HUES64 (cell line): ENCODE measurements at regions not wholly inside any gene's neighbourhood (a gene's known extent, or its start where the extent isn't known, plus 50 kb on each side); places are given as distances from the start of the nearest gene placed in this dataset.

Source experiments
- H3K27ac ChIP-seq: 2 replicates; pipeline ENCODE4 v1.7.0; 2013; ENCODE audit warnings: low read depth, low read length, inconsistent platforms
- H3K27me3 ChIP-seq: 2 replicates; pipeline ENCODE4 v1.6.1; 2013; ENCODE audit warnings: mild to moderate bottlenecking, low read length; ENCODE audit not compliant: insufficient read depth
- H3K36me3 ChIP-seq: 2 replicates; pipeline ENCODE4 v1.6.1; 2013; ENCODE audit warnings: mild to moderate bottlenecking, low read length; ENCODE audit not compliant: insufficient read depth
- H3K4me1 ChIP-seq: 2 replicates; pipeline ENCODE4 v1.6.1; 2013; ENCODE audit warnings: mild to moderate bottlenecking, low read length, moderate library complexity; ENCODE audit not compliant: insufficient read depth
- H3K4me3 ChIP-seq: 2 replicates; pipeline ENCODE4 v1.5.1; 2013; ENCODE audit warnings: mild to moderate bottlenecking, low read length, moderate library complexity
- H3K9ac ChIP-seq: 2 replicates; pipeline ENCODE4 v1.6.1; 2013; ENCODE audit warnings: mild to moderate bottlenecking, low read depth, low read length
- H3K9me3 ChIP-seq: 2 replicates; pipeline ENCODE4 v1.6.1; 2013; ENCODE audit warnings: low read depth, low read length; ENCODE audit not compliant: insufficient read depth
- WGBS: fragments of 150-250, 120-280 bp; methylation state at CpG from one replicate; pipeline ENCODE4 v1.1.7; 2013; ENCODE audit warnings: missing lambda C conversion rate; 5-methylcytosine and 5-hydroxymethylcytosine counted together

GRCh38 chr17:71320009-71320796 lies 800.6 kb upstream of the SOX9 start:
- H3K27me3 ChIP-seq, result no peaks in the 10 kb centered on the region
- H3K36me3 ChIP-seq, result no peaks in the 10 kb centered on the region
- H3K4me1 ChIP-seq, result no peaks in the 10 kb centered on the region
- no peak overlapping the region for H3K27ac ChIP-seq
- H3K9me3 ChIP-seq, result no peaks in the 10 kb centered on the region
- 93% methylated on average over 6 of the region's 6 CpGs for WGBS
- H3K4me3 ChIP-seq, result no peak overlapping the region
- H3K9ac ChIP-seq, result no peak overlapping the region

- no peak overlapping the region for H3K4me3 ChIP-seq
- no peaks in the 10 kb centered on the region for H3K9me3 ChIP-seq
- WGBS, result 100% methylated on average over 1 of the region's 1 CpG
- no peak overlapping the region for H3K27ac ChIP-seq
- H3K9ac ChIP-seq, result no peak overlapping the region
- H3K27me3 ChIP-seq, result no peaks in the 10 kb centered on the region
- no peaks in the 10 kb centered on the region for H3K4me1 ChIP-seq
- no peaks in the 10 kb centered on the region for H3K36me3 ChIP-seq
Observed at GRCh38 chr17:71325117-71325516, 795.7 kb upstream of the SOX9 start.

GRCh38 chr17:71325886-71326285 lies 794.9 kb upstream of the SOX9 start:
- no peaks in the 10 kb centered on the region for H3K4me1 ChIP-seq
- H3K36me3 ChIP-seq, result no peaks in the 10 kb centered on the region
- H3K27me3 ChIP-seq, result no peaks in the 10 kb centered on the region
- WGBS, result 97% methylated on average over 3 of the region's 3 CpGs
- H3K27ac ChIP-seq, result no peak overlapping the region
- H3K9ac ChIP-seq, result no peak overlapping the region
- H3K4me3 ChIP-seq, result no peak overlapping the region
- H3K9me3 ChIP-seq, result no peaks in the 10 kb centered on the region

- H3K27ac ChIP-seq, result no peak overlapping the region
- WGBS, result 71% methylated on average over 4 of the region's 5 CpGs
Observed at GRCh38 chr17:71327376-71328059, 793.3 kb upstream of the SOX9 start.

GRCh38 chr17:71329310-71330098 lies 791.3 kb upstream of the SOX9 start:
- H3K9ac ChIP-seq, result no peak overlapping the region
- H3K27ac ChIP-seq, result no peak overlapping the region
- H3K27me3 ChIP-seq, result no peaks in the 10 kb centered on the region
- no peaks in the 10 kb centered on the region for H3K36me3 ChIP-seq
- no peak overlapping the region for H3K4me3 ChIP-seq
- WGBS, result 86% methylated on average over 5 of the region's 5 CpGs
- H3K4me1 ChIP-seq, result peaks cover 12% of the 10 kb centered on the region
- no peaks in the 10 kb centered on the region for H3K9me3 ChIP-seq

More at GRCh38 chr17:71327376-71328059, 793.3 kb upstream of the SOX9 start:
- Histone ChIP-seq H3K9me3 (no peaks in the 10 kb centered on the region), H3K36me3 (no peaks in the 10 kb centered on the region), H3K4me3 (no peak overlapping the region), H3K4me1 (no peaks in the 10 kb centered on the region), H3K9ac (no peak overlapping the region), H3K27me3 (no peaks in the 10 kb centered on the region)

GRCh38 chr17:71330099-71330375 lies 790.8 kb upstream of the SOX9 start:
- Histone ChIP-seq H3K36me3 (no peaks in the 10 kb centered on the region), H3K9ac (no peak overlapping the region), H3K4me1 (peaks cover 18% of the 10 kb centered on the region), H3K27me3 (no peaks in the 10 kb centered on the region), H3K4me3 (no peak overlapping the region), H3K9me3 (no peaks in the 10 kb centered on the region), H3K27ac (no peak overlapping the region)
- WGBS, result 100% methylated on average over 2 of the region's 2 CpGs

GRCh38 chr17:71331754-71332325 lies 789.0 kb upstream of the SOX9 start:
- no peaks in the 10 kb centered on the region for H3K9me3 ChIP-seq
- no peak overlapping the region for H3K4me3 ChIP-seq
- no peak overlapping the region for H3K27ac ChIP-seq
- H3K27me3 ChIP-seq, result no peaks in the 10 kb centered on the region
- no peaks in the 10 kb centered on the region for H3K36me3 ChIP-seq
- peaks cover 19% of the 10 kb centered on the region for H3K4me1 ChIP-seq
- H3K9ac ChIP-seq, result no peak overlapping the region
- 94% methylated on average over 4 of the region's 5 CpGs for WGBS

- no peak overlapping the region for H3K4me3 ChIP-seq
- 82% methylated on average over 2 of the region's 2 CpGs for WGBS
- H3K9me3 ChIP-seq, result no peaks in the 10 kb centered on the region
- H3K36me3 ChIP-seq, result no peaks in the 10 kb centered on the region
- H3K27me3 ChIP-seq, result no peaks in the 10 kb centered on the region
- H3K9ac ChIP-seq, result no peak overlapping the region
- H3K4me1 ChIP-seq, result peaks cover 19% of the 10 kb centered on the region
- H3K27ac ChIP-seq, result no peak overlapping the region
Observed at GRCh38 chr17:71334048-71334751, 786.6 kb upstream of the SOX9 start.

- H3K9me3 ChIP-seq, result no peaks in the 10 kb centered on the region
- H3K27ac ChIP-seq, result no peak overlapping the region
- H3K4me1 ChIP-seq, result peaks cover 19% of the 10 kb centered on the region
- no peaks in the 10 kb centered on the region for H3K27me3 ChIP-seq
- H3K4me3 ChIP-seq, result no peak overlapping the region
- H3K36me3 ChIP-seq, result no peaks in the 10 kb centered on the region
- no peak overlapping the region for H3K9ac ChIP-seq
Observed at GRCh38 chr17:71335212-71335611, 785.6 kb upstream of the SOX9 start.

- no peak overlapping the region for H3K9ac ChIP-seq
- 89% methylated on average over 1 of the region's 2 CpGs for WGBS
- no peaks in the 10 kb centered on the region for H3K36me3 ChIP-seq
- peaks cover 19% of the 10 kb centered on the region for H3K4me1 ChIP-seq
- H3K9me3 ChIP-seq, result no peaks in the 10 kb centered on the region
- no peak overlapping the region for H3K4me3 ChIP-seq
- H3K27me3 ChIP-seq, result no peaks in the 10 kb centered on the region
- no peak overlapping the region for H3K27ac ChIP-seq
Observed at GRCh38 chr17:71337938-71338337, 782.9 kb upstream of the SOX9 start.
